OCI-LY1 (cell line): ENCODE measurements at regions not wholly inside any gene's neighbourhood (a gene's known extent, or its start where the extent isn't known, plus 50 kb on each side); places are given as distances from the start of the nearest gene placed in this dataset.

Experiments used
- H2AFZ ChIP-seq: fragments of 200-600 bp; sonication (generic), shearing (Covaris generic); 2 replicates; pipeline ENCODE4 v1.6.0; 2014; ENCODE audit warnings: antibody characterized with exemption, mild to moderate bottlenecking, low read length
- H3F3A ChIP-seq: fragments of 200-600 bp; sonication (generic), shearing (Covaris generic); 2 replicates; pipeline ENCODE4 v1.6.0; 2014; ENCODE audit warnings: mild to moderate bottlenecking, antibody characterized with exemption, low read length, moderate library complexity; ENCODE audit not compliant: insufficient read depth
- H3K27ac ChIP-seq: fragments of 200-600 bp; sonication (generic); 2 replicates; pipeline ENCODE4 v1.5.1; 2014; ENCODE audit warnings: low read length, mixed run types, mild to moderate bottlenecking, low read depth; ENCODE audit not compliant: poor library complexity, severe bottlenecking
- H3K27me3 ChIP-seq: fragments of 200-600 bp; sonication (generic); 2 replicates; pipeline ENCODE4 v1.6.0; 2014; ENCODE audit warnings: antibody characterized with exemption, mild to moderate bottlenecking, low read length, moderate library complexity; ENCODE audit not compliant: insufficient read depth
- H3K36me3 ChIP-seq: fragments of 200-600 bp; sonication (generic); 2 replicates; pipeline ENCODE4 v1.6.1; 2014; ENCODE audit warnings: mild to moderate bottlenecking, antibody characterized with exemption, low read length, moderate library complexity, mixed read lengths; ENCODE audit not compliant: insufficient read depth
- H3K4me1 ChIP-seq: fragments of 200-600 bp; sonication (generic); 2 replicates; pipeline ENCODE4 v1.5.1; 2014; ENCODE audit warnings: mild to moderate bottlenecking, low read length, moderate library complexity; ENCODE audit not compliant: insufficient read depth, severe bottlenecking
- H3K4me2 ChIP-seq: fragments of 200-600 bp; sonication (generic), shearing (Covaris generic); 2 replicates; pipeline ENCODE4 v1.6.1; 2014; ENCODE audit warnings: low read length
- H3K4me3 ChIP-seq: fragments of 200-600 bp; sonication (generic); 2 replicates; pipeline ENCODE4 v1.5.1; 2014; ENCODE audit warnings: low read length, low read depth, mild to moderate bottlenecking, mixed read lengths; ENCODE audit not compliant: poor library complexity, severe bottlenecking
- H3K79me2 ChIP-seq: fragments of 200-600 bp; shearing (Covaris generic); 2 replicates; pipeline ENCODE4 v1.6.1; 2016; ENCODE audit warnings: mixed run types, low read length, mixed read lengths; ENCODE audit not compliant: insufficient read depth
- H3K9ac ChIP-seq: fragments of 200-600 bp; sonication (generic), shearing (Covaris generic); 2 replicates; pipeline ENCODE4 v1.6.1; 2014; ENCODE audit warnings: mild to moderate bottlenecking, low read length, mixed read lengths
- H3K9me2 ChIP-seq: fragments of 200-600 bp; sonication (generic), shearing (Covaris generic); 2 replicates; pipeline ENCODE4 v1.6.1; 2014; ENCODE audit warnings: low read depth, mild to moderate bottlenecking, low read length, mixed read lengths
- H3K9me3 ChIP-seq: fragments of 200-600 bp; shearing (Covaris generic); 2 replicates; pipeline ENCODE4 v1.6.1; 2014; ENCODE audit warnings: low read length, mixed read lengths
- H4K20me1 ChIP-seq: fragments of 200-600 bp; sonication (generic), shearing (Covaris generic); 2 replicates; pipeline ENCODE4 v1.6.0; 2016; ENCODE audit warnings: mild to moderate bottlenecking, low read length; ENCODE audit not compliant: insufficient read depth
- CTCF ChIP-seq: fragments of 200-600 bp; sonication (generic), shearing (Covaris generic); IDR thresholded peaks from 2 replicates; pipeline ENCODE4 v1.5.1; 2017; ENCODE audit warnings: mild to moderate bottlenecking, antibody characterized with exemption, low read length, moderate library complexity, mixed read lengths
- EZH2 ChIP-seq: fragments of 200-600 bp; sonication (generic), shearing (Covaris generic); IDR thresholded peaks from 2 replicates; pipeline ENCODE4 v1.8.0; 2017; ENCODE audit warnings: borderline replicate concordance, mixed run types, mild to moderate bottlenecking, antibody characterized with exemption, low read length, moderate library complexity, mixed read lengths

- Histone ChIP-seq H3K9me2 (no peaks in the 10 kb centered on the region), H3K4me3 (no peak overlapping the region), H3K79me2 (no peaks in the 10 kb centered on the region), H3K36me3 (no peaks in the 10 kb centered on the region), H2AFZ (no peak overlapping the region), H4K20me1 (no peaks in the 10 kb centered on the region), H3K4me1 (no peaks in the 10 kb centered on the region), H3K27ac (no peak overlapping the region), H3K27me3 (no peaks in the 10 kb centered on the region), H3K9me3 (no peaks in the 10 kb centered on the region), H3K4me2 (no peak overlapping the region), H3K9ac (no peak overlapping the region), H3F3A (no peaks in the 10 kb centered on the region)
- no peak for TF ChIP-seq EZH2
- TF ChIP-seq CTCF, result no peak
Observed at GRCh38 chr4:179803857-179804256, 2361.6 kb upstream of the AGA start.

GRCh38 chr4:179804440-179804839 is 2362.2 kb upstream of the AGA start:
- no peaks in the 10 kb centered on the region for H3K36me3 ChIP-seq
- H3K79me2 ChIP-seq, result no peaks in the 10 kb centered on the region
- TF ChIP-seq EZH2 (no peak), CTCF (no peak)
- H3K27ac ChIP-seq, result no peak overlapping the region
- no peak overlapping the region for H3K9ac ChIP-seq
- H3K9me2 ChIP-seq, result no peaks in the 10 kb centered on the region
- H3K27me3 ChIP-seq, result no peaks in the 10 kb centered on the region
- no peaks in the 10 kb centered on the region for H3K4me1 ChIP-seq
- H3K4me3 ChIP-seq, result no peak overlapping the region
- H3K4me2 ChIP-seq, result no peak overlapping the region
- no peaks in the 10 kb centered on the region for H4K20me1 ChIP-seq
- H3F3A ChIP-seq, result no peaks in the 10 kb centered on the region
- no peaks in the 10 kb centered on the region for H3K9me3 ChIP-seq
- no peak overlapping the region for H2AFZ ChIP-seq

- H4K20me1 ChIP-seq, result no peaks in the 10 kb centered on the region
- TF ChIP-seq EZH2 (no peak), CTCF (no peak)
- no peaks in the 10 kb centered on the region for H3F3A ChIP-seq
- H3K4me2 ChIP-seq, result no peak overlapping the region
- no peaks in the 10 kb centered on the region for H3K4me1 ChIP-seq
- H3K27me3 ChIP-seq, result no peaks in the 10 kb centered on the region
- H2AFZ ChIP-seq, result no peak overlapping the region
- H3K27ac ChIP-seq, result no peak overlapping the region
- H3K4me3 ChIP-seq, result no peak overlapping the region
- H3K9ac ChIP-seq, result no peak overlapping the region
- no peaks in the 10 kb centered on the region for H3K79me2 ChIP-seq
- no peaks in the 10 kb centered on the region for H3K9me3 ChIP-seq
- H3K36me3 ChIP-seq, result no peaks in the 10 kb centered on the region
- no peaks in the 10 kb centered on the region for H3K9me2 ChIP-seq
Observed at GRCh38 chr4:179817317-179817716, 2375.1 kb upstream of the AGA start.
